ENCODE measurements at regions not wholly inside any gene's neighbourhood (a gene's known extent, or its start where the extent isn't known, plus 50 kb on each side); places are given as distances from the start of the nearest gene placed in this dataset.

GRCh38 chr16:85185303-85186100 lies 73.2 kb upstream of the CIBAR2 start:
- POLR2A ChIA-PET, result no interaction called here
- H3K9me3 Mint-ChIP-seq, result peaks cover 0 to 44% (median 25%) of the 10 kb centered on the region in 9 donors
- DNase-seq (no peak), ATAC-seq (no peak)
- peaks cover 0 to 7% (median 2%) of the 10 kb centered on the region in 5 donors for H3K27me3 Mint-ChIP-seq
- H3K4me1 Mint-ChIP-seq, result peaks cover 0 to 2% (median 0%) of the 10 kb centered on the region in 4 donors
- no peak overlapping the region for H3K27ac Mint-ChIP-seq
- peaks cover 0 to 15% (median 11%) of the 10 kb centered on the region in 3 donors for H3K36me3 Mint-ChIP-seq
- no peak overlapping the region for H3K4me3 Mint-ChIP-seq

GRCh38 chr16:85187002-85187401 lies 74.7 kb upstream of the CIBAR2 start:
- H3K27ac Mint-ChIP-seq, result no peak overlapping the region
- H3K4me3 Mint-ChIP-seq, result no peak overlapping the region
- peaks cover 0 to 7% (median 0%) of the 10 kb centered on the region in 5 donors for H3K27me3 Mint-ChIP-seq
- ATAC-seq (no peak), DNase-seq (no peak)
- H3K36me3 Mint-ChIP-seq, result peaks cover 0 to 15% (median 11%) of the 10 kb centered on the region in 3 donors
- POLR2A ChIA-PET, result no interaction called here
- H3K4me1 Mint-ChIP-seq, result peaks cover 0 to 2% (median 0%) of the 10 kb centered on the region in 4 donors
- H3K9me3 Mint-ChIP-seq, result peaks cover 0 to 48% (median 25%) of the 10 kb centered on the region in 9 donors

GRCh38 chr16:85187447-85187846 lies 75.2 kb upstream of the CIBAR2 start:
- no peak for DNase-seq
- H3K27me3 Mint-ChIP-seq, result peaks cover 0 to 7% (median 0%) of the 10 kb centered on the region in 5 donors
- POLR2A ChIA-PET, result no interaction called here
- no peak overlapping the region for H3K4me3 Mint-ChIP-seq
- peaks cover 0 to 48% (median 25%) of the 10 kb centered on the region in 9 donors for H3K9me3 Mint-ChIP-seq
- peaks cover 0 to 15% (median 11%) of the 10 kb centered on the region in 3 donors for H3K36me3 Mint-ChIP-seq
- ATAC-seq, result no peak
- H3K4me1 Mint-ChIP-seq, result peaks cover 0 to 2% (median 0%) of the 10 kb centered on the region in 4 donors
- H3K27ac Mint-ChIP-seq, result no peak overlapping the region

GRCh38 chr16:85187886-85188285 lies 75.6 kb upstream of the CIBAR2 start:
- no peak for ATAC-seq
- POLR2A ChIA-PET, result no interaction called here

GRCh38 chr16:85188822-85189672 lies 76.8 kb upstream of the CIBAR2 start:
- Mint-ChIP-seq H3K27me3 (peaks cover 0 to 4% (median 0%) of the 10 kb centered on the region in 5 donors), H3K36me3 (peaks cover 0 to 15% (median 11%) of the 10 kb centered on the region in 3 donors), H3K4me3 (no peak overlapping the region), H3K27ac (no peak overlapping the region), H3K9me3 (peaks cover 0 to 43% (median 24%) of the 10 kb centered on the region in 9 donors), H3K4me1 (no peaks in the 10 kb centered on the region)
- POLR2A ChIA-PET, result no interaction called here
- DNase-seq (no peak), ATAC-seq (no peak)

More at GRCh38 chr16:85187886-85188285, 75.6 kb upstream of the CIBAR2 start:
- peaks cover 0 to 2% (median 0%) of the 10 kb centered on the region in 4 donors for H3K4me1 Mint-ChIP-seq
- H3K27me3 Mint-ChIP-seq, result peaks cover 0 to 7% (median 0%) of the 10 kb centered on the region in 5 donors
- H3K9me3 Mint-ChIP-seq, result peaks cover 0 to 48% (median 25%) of the 10 kb centered on the region in 9 donors
- peaks cover 0 to 15% (median 11%) of the 10 kb centered on the region in 3 donors for H3K36me3 Mint-ChIP-seq
- no peak overlapping the region for H3K27ac Mint-ChIP-seq
- no peak overlapping the region for H3K4me3 Mint-ChIP-seq
- DNase-seq, result no peak

GRCh38 chr16:85190572-85190971 lies 78.3 kb upstream of the CIBAR2 start:
- peaks cover 0 to 29% (median 12%) of the 10 kb centered on the region in 9 donors for H3K9me3 Mint-ChIP-seq
- ATAC-seq (no peak), DNase-seq (no peak)
- no peak overlapping the region for H3K4me3 Mint-ChIP-seq
- POLR2A ChIA-PET, result no interaction called here
- peaks cover 0 to 4% (median 0%) of the 10 kb centered on the region in 5 donors for H3K27me3 Mint-ChIP-seq
- H3K36me3 Mint-ChIP-seq, result peaks cover 0 to 6% (median 4%) of the 10 kb centered on the region in 3 donors
- H3K4me1 Mint-ChIP-seq, result no peaks in the 10 kb centered on the region
- H3K27ac Mint-ChIP-seq, result no peak overlapping the region

- ATAC-seq (no peak), DNase-seq (no peak)
- POLR2A ChIA-PET, result no interaction called here
- peaks cover 0 to 4% (median 1%) of the 10 kb centered on the region in 5 donors for H3K27me3 Mint-ChIP-seq
- H3K27ac Mint-ChIP-seq, result no peak overlapping the region
- no peak overlapping the region for H3K4me3 Mint-ChIP-seq
- peaks cover 0 to 29% (median 9%) of the 10 kb centered on the region in 9 donors for H3K9me3 Mint-ChIP-seq
- no peaks in the 10 kb centered on the region for H3K4me1 Mint-ChIP-seq
- peaks cover 0 to 6% (median 4%) of the 10 kb centered on the region in 3 donors for H3K36me3 Mint-ChIP-seq
Observed at GRCh38 chr16:85191341-85191965, 79.2 kb upstream of the CIBAR2 start.

GRCh38 chr16:85192238-85193114 lies 80.2 kb upstream of the CIBAR2 start:
- Mint-ChIP-seq H3K27me3 (peaks cover 0 to 4% (median 1%) of the 10 kb centered on the region in 5 donors), H3K4me1 (no peaks in the 10 kb centered on the region), H3K9me3 (peaks cover 0 to 29% (median 9%) of the 10 kb centered on the region in 9 donors), H3K36me3 (peaks cover 0 to 6% (median 4%) of the 10 kb centered on the region in 3 donors), H3K4me3 (no peak overlapping the region), H3K27ac (no peak overlapping the region)
- POLR2A ChIA-PET, result no interaction called here
- ATAC-seq (no peak), DNase-seq (no peak)

- no peaks in the 10 kb centered on the region for H3K4me1 Mint-ChIP-seq
- H3K9me3 Mint-ChIP-seq, result peaks cover 0 to 29% (median 9%) of the 10 kb centered on the region in 9 donors
- peaks cover 0 to 8% (median 1%) of the 10 kb centered on the region in 5 donors for H3K27me3 Mint-ChIP-seq
- DNase-seq, result no peak
- ATAC-seq, result no peak
- H3K4me3 Mint-ChIP-seq, result no peak overlapping the region
- no peak overlapping the region for H3K27ac Mint-ChIP-seq
- POLR2A ChIA-PET, result no interaction called here
- peaks cover 0 to 6% (median 4%) of the 10 kb centered on the region in 3 donors for H3K36me3 Mint-ChIP-seq
Observed at GRCh38 chr16:85193115-85193493, 80.8 kb upstream of the CIBAR2 start.

- Mint-ChIP-seq H3K4me3 (no peak overlapping the region), H3K27ac (no peak overlapping the region), H3K27me3 (peaks cover 0 to 7% (median 1%) of the 10 kb centered on the region in 5 donors), H3K4me1 (no peaks in the 10 kb centered on the region), H3K9me3 (peaks cover 0 to 21% (median 8%) of the 10 kb centered on the region in 9 donors), H3K36me3 (peaks cover 0 to 6% (median 4%) of the 10 kb centered on the region in 3 donors)
- POLR2A ChIA-PET, result no interaction called here
- DNase-seq (no peak), ATAC-seq (no peak)
Observed at GRCh38 chr16:85193876-85194275, 81.6 kb upstream of the CIBAR2 start.

GRCh38 chr16:85194307-85195270 lies 82.3 kb upstream of the CIBAR2 start:
- POLR2A ChIA-PET, result interaction anchor here (0.6 kb wide), 1 partner anchor 313 kb away, joined by 5 read pairs; no protein-coding TSS in a partner anchor
- peaks cover 0 to 4% (median 1%) of the 10 kb centered on the region in 5 donors for H3K27me3 Mint-ChIP-seq
- H3K27ac Mint-ChIP-seq, result no peak overlapping the region
- no peak for ATAC-seq
- H3K36me3 Mint-ChIP-seq, result peaks cover 0 to 6% (median 4%) of the 10 kb centered on the region in 3 donors
- H3K9me3 Mint-ChIP-seq, result peaks cover 0 to 14% (median 5%) of the 10 kb centered on the region in 9 donors
- no peaks in the 10 kb centered on the region for H3K4me1 Mint-ChIP-seq
- H3K4me3 Mint-ChIP-seq, result no peak overlapping the region
- DNase-seq, result no peak
